GM18868 (cell line): ENCODE measurements at regions not wholly inside any gene's neighbourhood (a gene's known extent, or its start where the extent isn't known, plus 50 kb on each side); places are given as distances from the start of the nearest gene placed in this dataset.

Source experiments
- ATAC-seq: cut with Tn5 transposase; IDR thresholded peaks from one replicate; pipeline ENCODE4 v1.9.1; 2021; ENCODE audit warnings: mild to moderate bottlenecking, moderate library complexity; ENCODE audit not compliant: unreplicated experiment

- no peak for ATAC-seq
Measured at GRCh38 chr12:67453191-67453590, 184.0 kb downstream of the CAND1 start.

GRCh38 chr12:67455236-67455635 is 186.1 kb downstream of the CAND1 start:
- ATAC-seq: no peak

- ATAC-seq: no peak
Measured at GRCh38 chr12:67456431-67456901, 187.3 kb downstream of the CAND1 start.

- no peak for ATAC-seq
Measured at GRCh38 chr12:67457136-67457535, 188.0 kb downstream of the CAND1 start.

DNA sequence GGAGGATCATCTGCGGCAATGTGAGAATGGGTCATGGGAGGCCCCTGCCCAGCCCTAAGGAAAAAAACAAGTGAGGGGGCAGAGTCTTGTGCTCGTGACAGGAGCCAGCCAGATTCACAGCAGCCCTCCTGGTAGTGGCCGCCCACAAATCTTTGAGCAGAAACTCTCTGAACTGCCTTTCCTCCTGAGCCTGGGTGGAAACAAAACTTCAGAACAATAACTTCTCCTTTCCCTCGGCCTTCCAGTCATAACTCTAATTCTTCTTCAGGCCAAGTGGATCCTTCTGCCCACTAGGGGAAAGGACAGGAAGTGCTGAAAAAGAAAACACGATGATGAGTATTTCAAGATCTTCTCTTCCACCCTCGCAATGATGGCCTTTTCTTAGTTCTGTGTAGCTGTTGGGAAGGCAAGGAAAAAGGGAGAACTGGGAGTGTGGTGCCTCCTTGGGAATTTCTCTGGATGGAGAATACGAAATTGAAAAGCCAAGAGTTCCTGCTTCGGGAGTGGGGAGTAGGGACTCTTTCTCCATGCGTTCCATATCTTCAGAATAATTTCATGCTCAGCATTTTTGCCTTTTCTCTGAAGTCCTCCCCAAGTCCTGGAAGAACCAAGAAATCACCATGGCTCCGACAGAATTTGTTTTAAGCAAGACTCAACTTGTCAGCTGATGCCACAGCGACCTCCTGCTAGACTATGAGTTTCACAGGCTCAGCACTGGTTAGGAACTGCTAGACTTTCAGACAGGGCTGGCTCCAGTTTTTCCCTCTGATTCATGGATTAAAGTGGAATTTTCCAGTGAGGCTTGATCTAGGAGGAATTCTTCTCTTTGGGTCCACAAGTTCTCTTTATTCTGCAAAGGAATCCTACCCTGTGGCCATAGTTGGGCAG is 188.9 kb downstream of the CAND1 start:
- ATAC-seq: no peak

GRCh38 chr12:67459173-67459572 is 189.4 kb upstream of the DYRK2 start:
- ATAC-seq: no peak

- no peak for ATAC-seq
Measured at GRCh38 chr12:67459578-67459977, 189.0 kb upstream of the DYRK2 start.

GRCh38 chr12:67460388-67460787 is 188.2 kb upstream of the DYRK2 start:
- no peak for ATAC-seq

DNA sequence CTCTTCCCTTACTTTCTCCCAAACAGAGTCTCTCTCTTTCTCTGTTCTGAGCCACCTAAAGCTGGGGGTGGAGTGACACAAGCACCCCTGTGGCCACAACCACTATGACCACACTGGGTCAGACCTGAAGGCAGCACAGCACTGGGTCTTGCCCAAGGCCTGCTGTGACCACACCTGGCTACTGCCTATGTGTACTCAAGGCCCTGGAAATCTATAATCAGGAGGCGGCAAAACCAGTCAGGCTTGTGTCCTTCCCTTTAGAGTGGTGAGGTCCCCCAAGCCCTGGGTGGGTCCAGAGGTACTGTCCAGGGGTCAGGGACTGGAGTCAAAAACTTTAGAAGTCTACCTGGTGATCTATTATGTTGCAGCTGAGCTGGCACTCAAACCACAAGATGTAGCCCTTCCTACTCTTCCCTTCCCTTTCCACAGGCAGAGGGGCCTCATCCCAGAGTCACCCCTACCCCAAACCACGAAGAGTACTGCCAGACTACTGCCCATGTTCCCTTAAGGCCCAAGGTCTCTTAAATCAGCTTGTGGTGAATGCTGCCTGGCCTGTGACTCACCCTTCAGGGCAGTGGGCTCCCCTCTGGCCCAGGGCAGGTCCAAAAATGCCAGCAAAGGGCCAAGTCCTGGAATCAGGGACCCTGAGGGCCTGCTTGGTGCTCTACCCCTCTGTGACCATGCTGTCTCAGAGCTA is 179.8 kb upstream of the DYRK2 start:
- ATAC-seq: no peak

GRCh38 chr12:67469666-67470065 is 178.9 kb upstream of the DYRK2 start:
- ATAC-seq: no peak

DNA sequence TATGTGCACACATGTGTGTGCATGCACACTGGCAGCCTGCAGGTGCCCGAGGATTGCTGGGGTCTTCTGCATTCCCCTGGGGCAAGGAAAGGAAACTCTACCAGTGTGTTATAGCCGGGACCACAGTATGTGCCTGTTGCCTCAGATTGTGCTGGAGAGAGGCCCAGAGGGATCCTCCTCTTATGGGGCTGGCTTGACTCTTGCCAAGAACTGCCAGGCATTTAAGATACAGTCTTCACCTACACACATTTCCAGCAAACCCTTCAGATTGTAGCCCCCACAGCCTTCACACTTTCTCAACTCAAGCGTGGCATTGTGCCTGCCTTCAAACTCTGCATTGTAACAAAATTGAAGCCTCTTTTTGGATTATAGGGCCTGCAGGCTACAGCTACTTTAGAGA is 176.7 kb upstream of the DYRK2 start:
- no peak for ATAC-seq

- no peak for ATAC-seq
Measured at GRCh38 chr12:67472539-67472938, 176.0 kb upstream of the DYRK2 start.

- ATAC-seq: no peak
Measured at GRCh38 chr12:67474934-67475620, 173.5 kb upstream of the DYRK2 start.

DNA sequence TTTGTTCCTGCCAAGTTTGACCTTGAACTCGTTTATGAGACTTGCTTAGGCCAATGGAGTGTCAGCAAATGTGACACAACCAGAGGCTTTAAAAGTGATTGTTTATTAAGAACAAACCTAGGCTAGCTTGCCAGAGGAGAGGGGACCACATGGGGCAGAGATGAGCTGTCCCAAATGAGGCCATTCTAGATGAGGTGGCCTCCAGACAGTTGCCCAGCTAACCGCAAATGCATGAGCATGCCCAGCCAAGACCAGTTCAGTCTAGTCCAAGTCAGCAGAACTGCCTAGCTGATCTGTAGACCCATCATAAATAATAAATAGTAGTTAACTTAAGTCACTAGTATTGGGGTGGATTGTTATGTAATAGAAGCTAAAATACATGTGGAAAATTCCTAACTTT is 172.8 kb upstream of the DYRK2 start:
- ATAC-seq: no peak

- no peak for ATAC-seq
Measured at GRCh38 chr12:67477681-67478265, 170.8 kb upstream of the DYRK2 start.

GRCh38 chr12:67482751-67483661 is 165.5 kb upstream of the DYRK2 start:
- ATAC-seq: peak; percentile 76

DNA sequence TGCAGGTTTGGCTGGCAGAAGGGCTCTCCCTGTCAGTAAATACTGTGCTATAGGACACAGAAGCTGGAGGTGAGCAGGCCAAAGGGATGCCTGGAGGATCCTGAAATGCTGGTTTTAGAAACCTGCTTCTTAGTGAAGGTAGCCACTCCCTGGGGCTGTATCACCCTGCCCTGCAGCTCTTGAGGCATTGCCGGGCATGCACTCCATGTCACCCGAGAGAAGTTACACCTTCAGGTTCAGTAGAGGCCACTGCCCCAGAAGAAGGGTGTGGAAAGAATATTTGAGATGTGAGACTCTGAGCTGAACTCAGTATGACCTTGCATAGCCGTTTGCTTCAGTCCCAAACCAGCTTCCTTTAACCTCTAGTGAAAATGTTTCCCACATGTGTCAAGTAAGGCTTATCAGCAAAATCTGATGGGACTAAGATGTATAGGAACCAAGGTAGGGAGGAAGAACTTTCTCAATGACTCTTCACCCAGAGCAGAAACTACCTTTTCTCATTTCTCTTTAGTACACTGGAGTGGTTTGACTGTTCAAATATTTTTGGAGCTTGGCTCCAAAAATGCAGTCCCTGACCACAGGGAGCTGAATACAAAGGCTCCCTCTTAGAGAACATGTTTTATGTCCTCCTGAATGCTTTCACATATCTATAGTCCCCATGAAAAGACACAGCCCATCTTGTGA is 164.5 kb upstream of the DYRK2 start:
- peak; percentile 59 for ATAC-seq

GRCh38 chr12:67484791-67485480 is 163.6 kb upstream of the DYRK2 start:
- ATAC-seq: peak; percentile 24

DNA sequence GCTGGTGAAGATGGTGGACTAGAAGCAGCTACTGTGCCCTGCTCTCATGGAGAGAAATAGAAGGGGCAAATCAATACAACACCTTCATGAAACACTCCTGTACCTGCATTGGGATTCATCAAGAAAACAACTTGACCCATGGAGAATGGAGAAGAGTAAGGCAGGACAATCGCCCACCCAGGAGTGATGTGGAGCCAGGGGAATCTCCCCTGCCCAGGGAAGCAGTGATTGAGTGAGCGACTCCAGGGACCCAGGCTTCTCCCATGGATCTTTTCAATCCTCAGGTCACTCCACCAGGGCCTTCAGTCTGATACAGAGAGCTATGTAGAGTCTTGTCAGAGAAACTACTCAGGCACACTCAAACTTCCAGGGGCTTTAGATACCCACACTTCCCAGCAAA is 161.9 kb upstream of the DYRK2 start:
- ATAC-seq: no peak
